ENCODE measurements at regions not wholly inside any gene's neighbourhood (a gene's known extent, or its start where the extent isn't known, plus 50 kb on each side); places are given as distances from the start of the nearest gene placed in this dataset.

DNA sequence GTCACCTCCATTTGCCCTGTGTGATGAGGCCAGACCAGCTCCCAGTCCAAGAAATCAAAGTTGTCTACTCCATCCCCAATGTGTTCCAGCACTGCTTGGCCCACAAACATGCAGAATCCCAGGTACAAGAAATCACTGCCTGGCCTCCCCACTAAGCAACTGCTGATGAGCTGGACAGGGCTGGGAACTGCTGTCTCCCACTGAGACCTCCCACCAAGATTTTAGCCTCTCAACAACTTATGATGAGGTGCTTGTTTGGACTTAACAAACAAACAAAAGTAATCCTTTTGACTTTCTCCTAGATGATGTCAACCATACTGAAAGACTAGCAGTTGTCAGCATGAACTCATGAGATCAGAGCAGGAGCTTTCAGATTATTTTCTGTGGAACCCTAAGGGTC lies 260.1 kb upstream of the UBE2E2 start:
- no peak overlapping the region for H3K4me2 ChIP-seq (ENCODE audit: insufficient read depth in 1 of 2, low read depth in 2 of 2, low read length in 2 of 2)
- no peak overlapping the region for H3K18ac ChIP-seq (ENCODE audit: extremely low read depth, low read length)
- H3K23ac ChIP-seq (ENCODE audit: insufficient read length), result no peak overlapping the region
- no peak overlapping the region for H2AFZ ChIP-seq (ENCODE audit: low read length)
- ChIA-PET POLR2A (ENCODE audit: partially characterized antibody) (no interaction called here), CTCF (ENCODE audit: partially characterized antibody) (interaction anchor here (0.6 to 1.3 kb wide), 4 partner anchors 9 to 112 kb away, joined by 3 to 5 read pairs (median 4); no protein-coding TSS in a partner anchor)
- H4K20me1 ChIP-seq (replicated peaks in 1 of 2; ENCODE audit: control insufficient read depth in 1 of 2, insufficient read depth in 2 of 2, low read length in 2 of 2), result no peaks in the 10 kb centered on the region
- no peak overlapping the region for H3K4ac ChIP-seq (replicated peaks; ENCODE audit: insufficient read length, low read depth, low read length)
- no peak overlapping the region for H3K56ac ChIP-seq (replicated peaks; ENCODE audit: insufficient read length, low read depth, low read length)
- H3K27me3 ChIP-seq (replicated peaks in 1 of 4; ENCODE audit: control insufficient read depth in 3 of 4, extremely low read depth in 1 of 4, insufficient read depth in 3 of 4, low read length in 3 of 4), result no peaks in the 10 kb centered on the region
- no peak overlapping the region for H2BK20ac ChIP-seq (ENCODE audit: low read length)
- H2BK15ac ChIP-seq (ENCODE audit: low read length), result no peak overlapping the region
- H2BK120ac ChIP-seq (replicated peaks; ENCODE audit: low read depth, low read length), result no peak overlapping the region
- no peak overlapping the region for H4K91ac ChIP-seq (replicated peaks; ENCODE audit: insufficient read length, low read length)
- FAIRE-seq (peak; percentile 58), DNase-seq (ENCODE audit: low read depth in 1 of 2, low spot score in 2 of 2) (no peak)
- H3K4me1 ChIP-seq (replicated peaks in 1 of 4; ENCODE audit: control insufficient read depth in 3 of 4, insufficient read depth in 4 of 4, low read length in 3 of 4), result no peaks in the 10 kb centered on the region
- H4K5ac ChIP-seq (ENCODE audit: insufficient read length, low read depth, low read length), result no peak overlapping the region
- H3K9ac ChIP-seq (replicated peaks in 1 of 4; ENCODE audit: extremely low read depth in 1 of 4, low read depth in 3 of 4, low read length in 3 of 4), result no peak overlapping the region
- H2AK5ac ChIP-seq (ENCODE audit: low read depth, low read length), result no peak overlapping the region
- H3K4me3 ChIP-seq (ENCODE audit: extremely low read depth in 1 of 4, insufficient read depth in 2 of 4, low read depth in 3 of 4, low read length in 4 of 4), result no peak overlapping the region
- no peak overlapping the region for H3K27ac ChIP-seq (ENCODE audit: low read depth, low read length)
- H3K36me3 ChIP-seq (ENCODE audit: control insufficient read depth in 2 of 4, insufficient read depth in 4 of 4, low read length in 3 of 4), result no peaks in the 10 kb centered on the region; a peak in 1 of 8 replicates
- no peaks in the 10 kb centered on the region for H3K79me2 ChIP-seq (ENCODE audit: control insufficient read depth in 1 of 2, insufficient read depth in 2 of 2, low read length in 2 of 2)
- no peak overlapping the region for H4K8ac ChIP-seq (ENCODE audit: extremely low read depth, insufficient read depth, low read length)
- H3K9me3 ChIP-seq (ENCODE audit: insufficient read depth in 2 of 2, low read depth in 1 of 2, low read length in 1 of 2), result no peaks in the 10 kb centered on the region
- no peak overlapping the region for H2BK5ac ChIP-seq (ENCODE audit: low read depth, low read length)
- no peak overlapping the region for H2BK12ac ChIP-seq (ENCODE audit: low read depth, low read length)
- H3K79me1 ChIP-seq (ENCODE audit: low read depth, low read length), result no peaks in the 10 kb centered on the region
- no peak overlapping the region for H3K14ac ChIP-seq (ENCODE audit: insufficient read length)
- no peaks in the 10 kb centered on the region for H3K23me2 ChIP-seq (ENCODE audit: low read depth, low read length)
- TF ChIP-seq, protein P1, sequence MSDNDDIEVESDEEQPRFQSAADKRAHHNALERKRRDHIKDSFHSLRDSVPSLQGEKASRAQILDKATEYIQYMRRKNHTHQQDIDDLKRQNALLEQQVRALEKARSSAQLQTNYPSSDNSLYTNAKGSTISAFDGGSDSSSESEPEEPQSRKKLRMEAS (IDR thresholded peaks at IDR 0.05), result no peak
- TF ChIP-seq TAF1 (IDR thresholded peaks at IDR 0.05; ENCODE audit: low read depth, low read length) (no peak), KDM4A (IDR thresholded peaks at IDR 0.05; ENCODE audit: low read depth, low read length, severe bottlenecking) (no peak), RXRA (IDR thresholded peaks at IDR 0.05; ENCODE audit: insufficient read depth, low read depth, low read length) (no peak), POLR2A (IDR thresholded peaks at IDR 0.05; ENCODE audit: control extremely low read depth in 1 of 2, low read depth in 2 of 2, low read length in 2 of 2) (no peak), BACH1 (IDR thresholded peaks at IDR 0.05; ENCODE audit: low read length) (no peak), POLR2AphosphoS5 (IDR thresholded peaks at IDR 0.05; ENCODE audit: low read depth, low read length) (no peak), SAP30 (IDR thresholded peaks at IDR 0.05; ENCODE audit: insufficient read depth, insufficient replicate concordance, low read length) (no peak), EZH2 (IDR thresholded peaks at IDR 0.05; ENCODE audit: low read depth, low read length, severe bottlenecking) (no peak), EGR1 (IDR thresholded peaks at IDR 0.05; ENCODE audit: borderline replicate concordance, low read depth, low read length) (no peak), JUN (IDR thresholded peaks at IDR 0.05; ENCODE audit: low read depth, low read length) (no peak), RNF2 (IDR thresholded peaks at IDR 0.05; ENCODE audit: borderline replicate concordance, low read depth, low read length, missing control alignments, poor library complexity, severe bottlenecking) (no peak), SP4 (IDR thresholded peaks at IDR 0.05; ENCODE audit: low read length) (no peak), KDM5A (IDR thresholded peaks at IDR 0.05; ENCODE audit: low read length) (no peak), CEBPB (IDR thresholded peaks at IDR 0.05; ENCODE audit: low read depth, low read length) (no peak)
- TF ChIP-seq, protein P2, sequence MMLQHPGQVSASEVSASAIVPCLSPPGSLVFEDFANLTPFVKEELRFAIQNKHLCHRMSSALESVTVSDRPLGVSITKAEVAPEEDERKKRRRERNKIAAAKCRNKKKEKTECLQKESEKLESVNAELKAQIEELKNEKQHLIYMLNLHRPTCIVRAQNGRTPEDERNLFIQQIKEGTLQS (IDR thresholded peaks at IDR 0.05; ENCODE audit: insufficient read depth, low read depth, low read length), result no peak

All from H1 (cell line).